Activated naive CD8-positive, alpha-beta T cell (primary cell): ENCODE measurements at regions not wholly inside any gene's neighbourhood (a gene's known extent, or its start where the extent isn't known, plus 50 kb on each side); places are given as distances from the start of the nearest gene placed in this dataset.

Source experiments
- H3K27ac Mint-ChIP-seq: one replicate; pipeline ENCODE4 v1.8.0; 2021; ENCODE audit warnings: mixed read lengths
- H3K27me3 Mint-ChIP-seq: one replicate; pipeline ENCODE4 v1.8.0; 2021; ENCODE audit warnings: mixed read lengths
- H3K36me3 Mint-ChIP-seq: one replicate; pipeline ENCODE4 v1.8.0; 2021; ENCODE audit warnings: mixed read lengths
- H3K4me1 Mint-ChIP-seq: one replicate; pipeline ENCODE4 v1.8.0; 2021; ENCODE audit warnings: low read depth, mixed read lengths
- H3K4me3 Mint-ChIP-seq: one replicate; pipeline ENCODE4 v1.8.0; 2021; ENCODE audit warnings: mild to moderate bottlenecking, mixed read lengths
- H3K9me3 Mint-ChIP-seq: one replicate; pipeline ENCODE4 v1.8.0; 2021; ENCODE audit warnings: low read depth, mixed read lengths

- Mint-ChIP-seq H3K4me1 (no peaks in the 10 kb centered on the region), H3K27ac (no peak overlapping the region), H3K9me3 (peaks cover 4% of the 10 kb centered on the region), H3K36me3 (no peaks in the 10 kb centered on the region), H3K4me3 (no peak overlapping the region), H3K27me3 (no peaks in the 10 kb centered on the region)
Measured at GRCh38 chr7:41010418-41010817, 692.5 kb downstream of the INHBA start.

GRCh38 chr7:41007811-41008210 lies 695.1 kb downstream of the INHBA start:
- H3K4me3 Mint-ChIP-seq: no peak overlapping the region
- H3K9me3 Mint-ChIP-seq: peaks cover 4% of the 10 kb centered on the region
- no peaks in the 10 kb centered on the region for H3K36me3 Mint-ChIP-seq
- H3K4me1 Mint-ChIP-seq: no peaks in the 10 kb centered on the region
- no peak overlapping the region for H3K27ac Mint-ChIP-seq
- H3K27me3 Mint-ChIP-seq: no peaks in the 10 kb centered on the region

GRCh38 chr7:41007351-41007751 lies 695.5 kb downstream of the INHBA start:
- Mint-ChIP-seq H3K4me3 (no peak overlapping the region), H3K4me1 (no peaks in the 10 kb centered on the region), H3K36me3 (no peaks in the 10 kb centered on the region)

GRCh38 chr7:41006306-41006995 lies 696.4 kb downstream of the INHBA start:
- Mint-ChIP-seq H3K4me1 (no peaks in the 10 kb centered on the region), H3K27ac (no peak overlapping the region), H3K9me3 (peaks cover 4% of the 10 kb centered on the region), H3K27me3 (no peaks in the 10 kb centered on the region), H3K36me3 (no peaks in the 10 kb centered on the region), H3K4me3 (no peak overlapping the region)

More at GRCh38 chr7:41007351-41007751, 695.5 kb downstream of the INHBA start:
- Mint-ChIP-seq H3K27ac (no peak overlapping the region), H3K9me3 (peaks cover 4% of the 10 kb centered on the region), H3K27me3 (no peaks in the 10 kb centered on the region)

- H3K4me1 Mint-ChIP-seq: no peaks in the 10 kb centered on the region
- H3K27me3 Mint-ChIP-seq: no peaks in the 10 kb centered on the region
- peaks cover 7% of the 10 kb centered on the region for H3K9me3 Mint-ChIP-seq
- no peak overlapping the region for H3K4me3 Mint-ChIP-seq
- no peaks in the 10 kb centered on the region for H3K36me3 Mint-ChIP-seq
- H3K27ac Mint-ChIP-seq: no peak overlapping the region
Measured at GRCh38 chr7:41005374-41005901, 697.5 kb downstream of the INHBA start.

GRCh38 chr7:41003977-41004376 lies 698.9 kb downstream of the INHBA start:
- Mint-ChIP-seq H3K36me3 (no peaks in the 10 kb centered on the region), H3K27me3 (no peaks in the 10 kb centered on the region), H3K27ac (no peak overlapping the region), H3K4me3 (no peak overlapping the region), H3K9me3 (peaks cover 8% of the 10 kb centered on the region), H3K4me1 (no peaks in the 10 kb centered on the region)

- no peaks in the 10 kb centered on the region for H3K27me3 Mint-ChIP-seq
- H3K9me3 Mint-ChIP-seq: peaks cover 8% of the 10 kb centered on the region
- H3K36me3 Mint-ChIP-seq: no peaks in the 10 kb centered on the region
- H3K27ac Mint-ChIP-seq: no peak overlapping the region
- H3K4me3 Mint-ChIP-seq: no peak overlapping the region
- H3K4me1 Mint-ChIP-seq: no peaks in the 10 kb centered on the region
Measured at GRCh38 chr7:41003611-41003940, 699.3 kb downstream of the INHBA start.

- H3K27me3 Mint-ChIP-seq: no peaks in the 10 kb centered on the region
- H3K4me1 Mint-ChIP-seq: no peaks in the 10 kb centered on the region
- H3K36me3 Mint-ChIP-seq: no peaks in the 10 kb centered on the region
- H3K4me3 Mint-ChIP-seq: no peak overlapping the region
- H3K27ac Mint-ChIP-seq: no peak overlapping the region
- peaks cover 8% of the 10 kb centered on the region for H3K9me3 Mint-ChIP-seq
Measured at GRCh38 chr7:41002741-41003610, 699.9 kb downstream of the INHBA start.

- Mint-ChIP-seq H3K36me3 (no peaks in the 10 kb centered on the region), H3K27me3 (no peaks in the 10 kb centered on the region), H3K4me3 (no peak overlapping the region), H3K9me3 (peaks cover 4% of the 10 kb centered on the region), H3K27ac (no peak overlapping the region), H3K4me1 (no peaks in the 10 kb centered on the region)
Measured at GRCh38 chr7:41000042-41000441, 702.8 kb downstream of the INHBA start.

GRCh38 chr7:40996233-40996677 lies 706.6 kb downstream of the INHBA start:
- H3K9me3 Mint-ChIP-seq: peaks cover 7% of the 10 kb centered on the region
- no peak overlapping the region for H3K27ac Mint-ChIP-seq
- H3K4me1 Mint-ChIP-seq: no peaks in the 10 kb centered on the region
- H3K36me3 Mint-ChIP-seq: no peaks in the 10 kb centered on the region
- peaks cover 2% of the 10 kb centered on the region for H3K27me3 Mint-ChIP-seq
- no peak overlapping the region for H3K4me3 Mint-ChIP-seq

GRCh38 chr7:40990841-40991240 lies 712.0 kb downstream of the INHBA start:
- no peaks in the 10 kb centered on the region for H3K4me1 Mint-ChIP-seq
- no peak overlapping the region for H3K4me3 Mint-ChIP-seq
- peaks cover 3% of the 10 kb centered on the region for H3K9me3 Mint-ChIP-seq
- H3K27me3 Mint-ChIP-seq: peaks cover 2% of the 10 kb centered on the region
- no peak overlapping the region for H3K27ac Mint-ChIP-seq
- no peaks in the 10 kb centered on the region for H3K36me3 Mint-ChIP-seq

GRCh38 chr7:40987571-40987970 lies 715.3 kb downstream of the INHBA start:
- peaks cover 2% of the 10 kb centered on the region for H3K27me3 Mint-ChIP-seq
- H3K4me3 Mint-ChIP-seq: no peak overlapping the region
- no peaks in the 10 kb centered on the region for H3K4me1 Mint-ChIP-seq
- no peak overlapping the region for H3K27ac Mint-ChIP-seq
- no peaks in the 10 kb centered on the region for H3K36me3 Mint-ChIP-seq
- H3K9me3 Mint-ChIP-seq: peaks cover 6% of the 10 kb centered on the region

GRCh38 chr7:40986351-40986873 lies 716.5 kb downstream of the INHBA start:
- Mint-ChIP-seq H3K9me3 (peaks cover 6% of the 10 kb centered on the region), H3K36me3 (no peaks in the 10 kb centered on the region), H3K4me3 (no peak overlapping the region), H3K27ac (no peak overlapping the region), H3K4me1 (no peaks in the 10 kb centered on the region), H3K27me3 (no peaks in the 10 kb centered on the region)

- peaks cover 9% of the 10 kb centered on the region for H3K9me3 Mint-ChIP-seq
- no peaks in the 10 kb centered on the region for H3K36me3 Mint-ChIP-seq
- no peak overlapping the region for H3K4me3 Mint-ChIP-seq
- H3K27ac Mint-ChIP-seq: no peak overlapping the region
- no peaks in the 10 kb centered on the region for H3K27me3 Mint-ChIP-seq
- no peaks in the 10 kb centered on the region for H3K4me1 Mint-ChIP-seq
Measured at GRCh38 chr7:40983111-40983510, 719.8 kb downstream of the INHBA start.

GRCh38 chr7:40979296-40979695 lies 723.6 kb downstream of the INHBA start:
- Mint-ChIP-seq H3K4me3 (no peak overlapping the region), H3K27me3 (no peaks in the 10 kb centered on the region), H3K36me3 (no peaks in the 10 kb centered on the region), H3K27ac (no peak overlapping the region), H3K4me1 (no peaks in the 10 kb centered on the region), H3K9me3 (peaks cover 15% of the 10 kb centered on the region)
